HL-60 (cell line): ENCODE measurements at regions not wholly inside any gene's neighbourhood (a gene's known extent, or its start where the extent isn't known, plus 50 kb on each side); places are given as distances from the start of the nearest gene placed in this dataset.

Experiments used
- SPI1 ChIP-seq: IDR thresholded peaks from 2 replicates; pipeline ENCODE4 v1.6.1; 2012; ENCODE audit warnings: low read depth, mild to moderate bottlenecking, borderline replicate concordance
- TF ChIP-seq, protein P1 (sequence below): IDR thresholded peaks from one replicate; pipeline ENCODE4 v1.5.1; 2011; ENCODE audit warnings: low read length, control low read depth, inconsistent platforms; ENCODE audit not compliant: insufficient read depth

GRCh38 chr1:208944981-208945451, 638.5 kb upstream of the CAMK1G start:
- TF ChIP-seq, protein P1, sequence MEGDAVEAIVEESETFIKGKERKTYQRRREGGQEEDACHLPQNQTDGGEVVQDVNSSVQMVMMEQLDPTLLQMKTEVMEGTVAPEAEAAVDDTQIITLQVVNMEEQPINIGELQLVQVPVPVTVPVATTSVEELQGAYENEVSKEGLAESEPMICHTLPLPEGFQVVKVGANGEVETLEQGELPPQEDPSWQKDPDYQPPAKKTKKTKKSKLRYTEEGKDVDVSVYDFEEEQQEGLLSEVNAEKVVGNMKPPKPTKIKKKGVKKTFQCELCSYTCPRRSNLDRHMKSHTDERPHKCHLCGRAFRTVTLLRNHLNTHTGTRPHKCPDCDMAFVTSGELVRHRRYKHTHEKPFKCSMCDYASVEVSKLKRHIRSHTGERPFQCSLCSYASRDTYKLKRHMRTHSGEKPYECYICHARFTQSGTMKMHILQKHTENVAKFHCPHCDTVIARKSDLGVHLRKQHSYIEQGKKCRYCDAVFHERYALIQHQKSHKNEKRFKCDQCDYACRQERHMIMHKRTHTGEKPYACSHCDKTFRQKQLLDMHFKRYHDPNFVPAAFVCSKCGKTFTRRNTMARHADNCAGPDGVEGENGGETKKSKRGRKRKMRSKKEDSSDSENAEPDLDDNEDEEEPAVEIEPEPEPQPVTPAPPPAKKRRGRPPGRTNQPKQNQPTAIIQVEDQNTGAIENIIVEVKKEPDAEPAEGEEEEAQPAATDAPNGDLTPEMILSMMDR = no peak
- TF ChIP-seq SPI1 = no peak
